Lung (tissue), 11 donors: ENCODE measurements at regions not wholly inside any gene's neighbourhood (a gene's known extent, or its start where the extent isn't known, plus 50 kb on each side); places are given as distances from the start of the nearest gene placed in this dataset.

Experiments used
- ATAC-seq: fragments of 200-7000 bp; cut with Tn5 transposase; one replicate; pipeline ENCODE4 v1.9.1; 2020; ENCODE audit warnings: moderate number of reproducible peaks; ENCODE audit not compliant: insufficient read depth, low FRiP score
- DNase-seq, 3 donors: peaks; one replicate each; pipeline ENCODE4 v3.0.0-alpha.2; 2013 to 2017
- H3K27ac ChIP-seq, 2 donors: one replicate each; pipeline ENCODE4 v1.5.1; 2013; ENCODE audit warnings: mild to moderate bottlenecking in 2 of 2, moderate library complexity in 2 of 2, control low read depth in 1 of 2, inconsistent platforms in 1 of 2, low read depth in 1 of 2, low read length in 1 of 2
- H3K27me3 ChIP-seq, 3 donors: one replicate each; pipeline ENCODE4 v1.5.1; 2013; ENCODE audit warnings: low read length in 2 of 3; ENCODE audit not compliant: control insufficient read depth in 3 of 3, insufficient read depth in 3 of 3
- H3K36me3 ChIP-seq, 4 donors: one replicate each; pipeline ENCODE4 v1.5.1; 2013; ENCODE audit warnings: low read length in 4 of 4, mild to moderate bottlenecking in 1 of 4, moderate library complexity in 1 of 4; ENCODE audit not compliant: control insufficient read depth in 4 of 4, insufficient read depth in 4 of 4
- H3K4me1 ChIP-seq, 5 donors: one replicate each; pipeline ENCODE4 v1.5.1; 2013; ENCODE audit warnings: low read length in 5 of 5, mild to moderate bottlenecking in 2 of 5, moderate library complexity in 1 of 5; ENCODE audit not compliant: control insufficient read depth in 5 of 5, insufficient read depth in 5 of 5
- H3K4me3 ChIP-seq: one replicate; pipeline ENCODE4 v1.5.1; 2013; ENCODE audit warnings: mild to moderate bottlenecking, control low read depth, moderate library complexity
- H3K9ac ChIP-seq, 2 donors: one replicate each; pipeline ENCODE4 v1.5.1; 2013; ENCODE audit warnings: low read length in 2 of 2, control low read depth in 1 of 2; ENCODE audit not compliant: insufficient read depth in 1 of 2
- H3K9me3 ChIP-seq, 4 donors: one replicate each; pipeline ENCODE4 v1.5.1; 2013; ENCODE audit warnings: low read length in 3 of 4, mild to moderate bottlenecking in 1 of 4, moderate library complexity in 1 of 4; ENCODE audit not compliant: control insufficient read depth in 4 of 4, insufficient read depth in 3 of 4
- CTCF ChIP-seq: IDR thresholded peaks from 2 replicates; pipeline ENCODE4 v1.5.1; 2012; ENCODE audit warnings: mild to moderate bottlenecking; ENCODE audit errors: control extremely low read depth, extremely low read depth
- WGBS, 2 donors: extraction: QIAGEN DNeasy Blood & Tissue Kit; methylation state at CpG; one replicate each; pipeline ENCODE4 v1.1.7; 2013; 5-methylcytosine and 5-hydroxymethylcytosine counted together
- donor health status: control.
- donor health status: control.
- donor health status: Bipolar disorder and iron deficiency.
- donor health status: healthy.
- donor health status: DM: yes; HTN: yes; CAD: no.

- Histone ChIP-seq H3K9me3 (peaks cover 0 to 2% (median 0%) of the 10 kb centered on the region in 4 donors), H3K36me3 (no peaks in the 10 kb centered on the region), H3K27me3 (no peaks in the 10 kb centered on the region), H3K4me1 (no peaks in the 10 kb centered on the region), H3K4me3 (no peak overlapping the region), H3K27ac (no peak overlapping the region), H3K9ac (no peak overlapping the region)
- TF ChIP-seq CTCF, result no peak
- 64 to 97% methylated on average over 2 of the region's 2 CpGs for WGBS, 2 donors
- ATAC-seq, result no peak
- no peak for DNase-seq
Measured at GRCh38 chr2:47638430-47638829, 67.6 kb upstream of the KCNK12 start.

- Histone ChIP-seq H3K27ac (no peak overlapping the region), H3K9me3 (peaks cover 0 to 2% (median 0%) of the 10 kb centered on the region in 4 donors), H3K4me1 (no peaks in the 10 kb centered on the region), H3K4me3 (no peak overlapping the region), H3K9ac (no peak overlapping the region), H3K27me3 (no peaks in the 10 kb centered on the region), H3K36me3 (no peaks in the 10 kb centered on the region)
- WGBS, 2 donors, result 78 to 85% methylated on average over 10 of the region's 10 CpGs
- no peak for TF ChIP-seq CTCF
- ATAC-seq (no peak), DNase-seq (no peak)
Measured at GRCh38 chr2:47636596-47637264, 65.9 kb upstream of the KCNK12 start.

GRCh38 chr2:47636176-47636575, 65.4 kb upstream of the KCNK12 start:
- Histone ChIP-seq H3K4me3 (no peak overlapping the region), H3K9me3 (peaks cover 0 to 2% (median 0%) of the 10 kb centered on the region in 4 donors), H3K9ac (no peak overlapping the region), H3K27me3 (no peaks in the 10 kb centered on the region), H3K27ac (no peak overlapping the region), H3K4me1 (no peaks in the 10 kb centered on the region), H3K36me3 (no peaks in the 10 kb centered on the region)
- WGBS, 2 donors, result 87 to 94% methylated on average over 4 of the region's 4 CpGs
- DNase-seq (no peak), ATAC-seq (no peak)
- no peak for TF ChIP-seq CTCF

- no peak for TF ChIP-seq CTCF
- no peaks in the 10 kb centered on the region for H3K36me3 ChIP-seq
- no peak for DNase-seq
Measured at GRCh38 chr2:47632754-47633153, 62.0 kb upstream of the KCNK12 start.

More at GRCh38 chr2:47632754-47633153, 62.0 kb upstream of the KCNK12 start:
- H3K27me3 ChIP-seq, result no peaks in the 10 kb centered on the region
- no peak for ATAC-seq
- H3K4me1 ChIP-seq, result no peaks in the 10 kb centered on the region
- no peak overlapping the region for H3K4me3 ChIP-seq
- H3K9ac ChIP-seq, result no peak overlapping the region
- H3K27ac ChIP-seq, result no peak overlapping the region
- 80 to 91% methylated on average over 3 of the region's 3 CpGs for WGBS, 2 donors
- no peaks in the 10 kb centered on the region for H3K9me3 ChIP-seq
